Coronary artery (tissue), 2 donors: ENCODE measurements at regions not wholly inside any gene's neighbourhood (a gene's known extent, or its start where the extent isn't known, plus 50 kb on each side); places are given as distances from the start of the nearest gene placed in this dataset.
A peak's percentile ranks its signal among the peaks of the same experiment; 100 is the strongest.

Experiments
- DNase-seq: peaks from one replicate; pipeline ENCODE4 v3.0.0-alpha.2; 2017; ENCODE audit warnings: low spot score
- H3K27ac ChIP-seq, 2 donors: fragments of 200-600 bp; sonication (generic); one replicate each; pipeline ENCODE4 v1.5.1; 2016 to 2019
- H3K4me3 ChIP-seq: fragments of 200-600 bp; sonication (generic); 2 replicates; pipeline ENCODE4 v1.5.1; 2016; ENCODE audit warnings: mild to moderate bottlenecking, moderate library complexity
- CTCF ChIP-seq: fragments of 200-600 bp; sonication (generic); IDR thresholded peaks from one replicate; pipeline ENCODE4 v1.5.1; 2019; ENCODE audit warnings: antibody characterized with exemption

GRCh38 chr17:34168989-34169388, 86.1 kb upstream of the CCL2 start:
- H3K4me3 ChIP-seq: no peak overlapping the region
- TF ChIP-seq CTCF: no peak
- no peak overlapping the region for H3K27ac ChIP-seq
- no peak for DNase-seq

- no peak overlapping the region for H3K27ac ChIP-seq
- no peak overlapping the region for H3K4me3 ChIP-seq
- no peak for DNase-seq
- TF ChIP-seq CTCF: no peak
Measured at GRCh38 chr17:34169496-34169895, 85.6 kb upstream of the CCL2 start.

- no peak for DNase-seq
Measured at GRCh38 chr17:34171245-34171818, 83.8 kb upstream of the CCL2 start.

GRCh38 chr17:34172390-34172918, 82.6 kb upstream of the CCL2 start:
- H3K27ac ChIP-seq: no peak overlapping the region
- no peak for TF ChIP-seq CTCF
- H3K4me3 ChIP-seq: no peak overlapping the region
- no peak for DNase-seq

More at GRCh38 chr17:34171245-34171818, 83.8 kb upstream of the CCL2 start:
- Histone ChIP-seq H3K27ac (no peak overlapping the region), H3K4me3 (no peak overlapping the region)
- peak; percentile 55 for TF ChIP-seq CTCF

GRCh38 chr17:34173241-34173640, 81.8 kb upstream of the CCL2 start:
- TF ChIP-seq CTCF: no peak
- H3K4me3 ChIP-seq: no peak overlapping the region
- no peak overlapping the region for H3K27ac ChIP-seq
- DNase-seq: no peak

- Histone ChIP-seq H3K4me3 (no peak overlapping the region), H3K27ac (no peak overlapping the region)
- DNase-seq: no peak
- no peak for TF ChIP-seq CTCF
Measured at GRCh38 chr17:34174496-34174895, 80.6 kb upstream of the CCL2 start.

- no peak overlapping the region for H3K4me3 ChIP-seq
Measured at GRCh38 chr17:34176440-34176839, 78.6 kb upstream of the CCL2 start.

More at GRCh38 chr17:34176440-34176839, 78.6 kb upstream of the CCL2 start:
- DNase-seq: no peak
- no peak for TF ChIP-seq CTCF
- peak overlapping the region in 1 of 2 donors; percentile 77 for H3K27ac ChIP-seq
